A549 (cell line): ENCODE measurements at regions not wholly inside any gene's neighbourhood (a gene's known extent, or its start where the extent isn't known, plus 50 kb on each side); places are given as distances from the start of the nearest gene placed in this dataset.

ENCODE experiments used
- ATAC-seq, 2 experiments: fragments of 200-7000 bp in 1 of 2; fragments of >200 bp in 1 of 2; cut with Nextera tagmentation in 1 of 2; cut with Tn5 transposase in 1 of 2; 3 replicates each; pipeline versions ENCODE4 v1.8.0 to v1.9.1; 2018 to 2020; ENCODE audit warnings: mild to moderate bottlenecking in 1 of 2, moderate library complexity in 1 of 2
- CTCF ChIA-PET: fragments of 300-600 bp; sonication (Branson Sonifier 250); formaldehyde crosslinking; extraction: SDS; loops from one replicate; lab custom pipeline; 2021; ENCODE audit warnings: antibody characterized with exemption, inconsistent platforms; lab: Yijun Ruan, JAX
- POLR2A ChIA-PET: fragments of 350-600 bp; formaldehyde crosslinking; extraction: SDS; loops from one replicate; lab custom pipeline; 2021; ENCODE audit warnings: antibody characterized with exemption, inconsistent platforms; lab: Yijun Ruan, JAX
- DNase-seq, 2 experiments: peaks; one replicate each; pipeline versions ENCODE4 v3.0.0 to v3.0.0-alpha.2; 2011 to 2016; ENCODE audit warnings: low read depth in 1 of 2, low spot score in 1 of 2
- FAIRE-seq: peaks from 2 replicates; lab custom pipeline; 2011; peaks lifted over from hg19 to GRCh38; lab: Jason Lieb, UNC
- H3K27ac ChIP-seq, 2 experiments: fragments of >200 bp; sonication (Bioruptor Twin); formaldehyde crosslinking; 3 replicates each; pipeline ENCODE4 v1.5.1; 2016 to 2017
- H3K4me1 ChIP-seq: fragments of >200 bp; sonication (Bioruptor Twin); formaldehyde crosslinking; 3 replicates; pipeline ENCODE4 v1.6.1; 2016
- H3K4me2 ChIP-seq: fragments of >200 bp; sonication (Bioruptor Twin); formaldehyde crosslinking; 3 replicates; pipeline ENCODE4 v1.6.1; 2016
- H3K4me3 ChIP-seq: fragments of >200 bp; sonication (Bioruptor Twin); formaldehyde crosslinking; 3 replicates; pipeline ENCODE4 v1.5.1; 2016
- H3K9me3 ChIP-seq: fragments of >200 bp; sonication (Bioruptor Twin); formaldehyde crosslinking; 3 replicates; pipeline ENCODE4 v1.6.1; 2016
- CBX2 ChIP-seq: fragments of 200-600 bp; sonication (generic); IDR thresholded peaks from 2 replicates; pipeline ENCODE4 v1.6.1; 2016; ENCODE audit warnings: low read depth, mild to moderate bottlenecking, borderline replicate concordance
- CEBPB ChIP-seq, 2 experiments: fragments of >200 bp in 1 of 2; sonication (Bioruptor Twin) in 1 of 2; formaldehyde crosslinking in 1 of 2; IDR thresholded peaks; 2 replicates each; pipeline ENCODE4 v1.6.1; 2012 to 2016
- CTCF ChIP-seq: fragments of >200 bp; sonication (Bioruptor Twin); formaldehyde crosslinking; IDR thresholded peaks from 3 replicates; pipeline ENCODE4 v1.5.1; 2016
- FOSB ChIP-seq: fragments of 250-450 bp; sonication (Bioruptor Pico); IDR thresholded peaks from 2 replicates; pipeline ENCODE4 v1.5.0; 2020; ENCODE audit warnings: mild to moderate bottlenecking, moderate library complexity
- JUNB ChIP-seq: fragments of >200 bp; sonication (Bioruptor Twin); formaldehyde crosslinking; IDR thresholded peaks from 2 replicates; pipeline ENCODE4 v1.6.1; 2016
- KDM1A ChIP-seq: fragments of 200-600 bp; sonication (generic); IDR thresholded peaks from 2 replicates; pipeline ENCODE4 v1.6.1; 2016; ENCODE audit warnings: low read depth, mild to moderate bottlenecking
- MAFK ChIP-seq: fragments of 450-650 bp; IDR thresholded peaks from 2 replicates; pipeline ENCODE4 v1.6.1; 2014; ENCODE audit not compliant: partially characterized antibody
- MAZ ChIP-seq: fragments of 150-350 bp; IDR thresholded peaks from 2 replicates; pipeline ENCODE4 v1.6.1; 2014; ENCODE audit warnings: antibody characterized with exemption, low read depth, low read length, borderline replicate concordance
- NFE2L2 ChIP-seq: fragments of 150-350 bp; conservative IDR thresholded peaks from 2 replicates; pipeline ENCODE4 v1.6.1; 2014; ENCODE audit warnings: low read length
- NPAS2 ChIP-seq: fragments of 250-450 bp; sonication (Bioruptor Pico); IDR thresholded peaks from 2 replicates; pipeline ENCODE4 v1.8.0; 2022; ENCODE audit warnings: mild to moderate bottlenecking, moderate library complexity, borderline replicate concordance
- PHF8 ChIP-seq: fragments of 200-600 bp; sonication (generic); IDR thresholded peaks from 2 replicates; pipeline ENCODE4 v1.6.1; 2016; ENCODE audit warnings: low read depth, mild to moderate bottlenecking, antibody characterized with exemption, moderate library complexity, borderline replicate concordance
- POLR2A ChIP-seq: IDR thresholded peaks from 2 replicates; pipeline ENCODE4 v1.6.1; 2012; ENCODE audit warnings: mild to moderate bottlenecking, low read length
- POLR2AphosphoS2 ChIP-seq: conservative IDR thresholded peaks from 2 replicates; pipeline ENCODE4 v1.6.1; 2012; ENCODE audit warnings: low read length, improper control_type of control experiment, inconsistent platforms
- RCOR1 ChIP-seq: fragments of 150-350 bp; IDR thresholded peaks from 2 replicates; pipeline ENCODE4 v1.6.1; 2014; ENCODE audit warnings: antibody characterized with exemption, low read length, low read depth
- RNF2 ChIP-seq: fragments of 200-600 bp; sonication (generic); IDR thresholded peaks from 2 replicates; pipeline ENCODE4 v1.6.1; 2016; ENCODE audit warnings: low read depth, mild to moderate bottlenecking, antibody characterized with exemption, moderate library complexity, borderline replicate concordance
- TFCP2L1 ChIP-seq: fragments of 250-450 bp; sonication (Bioruptor Pico); IDR thresholded peaks from 2 replicates; pipeline ENCODE4 v1.5.0; 2021; ENCODE audit warnings: mild to moderate bottlenecking
- ZFP36 ChIP-seq: fragments of 450-650 bp; IDR thresholded peaks from 2 replicates; pipeline ENCODE4 v1.6.1; 2014; ENCODE audit warnings: borderline replicate concordance; ENCODE audit not compliant: partially characterized antibody
- ZNF302 ChIP-seq: fragments of 250-450 bp; sonication (Bioruptor Pico); IDR thresholded peaks from 2 replicates; pipeline ENCODE4 v1.9.0; 2021; ENCODE audit warnings: inconsistent platforms, mild to moderate bottlenecking, moderate library complexity
- ZSCAN20 ChIP-seq: fragments of 250-450 bp; sonication (Bioruptor Pico); IDR thresholded peaks from 2 replicates; pipeline ENCODE4 v1.8.0; 2022; ENCODE audit warnings: mild to moderate bottlenecking, moderate library complexity
- WGBS: methylation state at CpG from one replicate; pipeline ENCODE4 v1.1.6; 2017; ENCODE audit errors: missing lambda C conversion rate; 5-methylcytosine and 5-hydroxymethylcytosine counted together
- TF ChIP-seq, protein P1 (sequence below): IDR thresholded peaks from 2 replicates; pipeline ENCODE4 v1.6.1; 2012
- TF ChIP-seq, protein P2 (sequence below): fragments of >200 bp; sonication (Bioruptor Twin); formaldehyde crosslinking; IDR thresholded peaks from 3 replicates; pipeline ENCODE4 v1.6.1; 2016
- TF ChIP-seq, protein P3 (sequence below): fragments of 200-600 bp; sonication (generic); IDR thresholded peaks from 2 replicates; pipeline ENCODE4 v1.6.1; 2016; ENCODE audit warnings: antibody characterized with exemption, mild to moderate bottlenecking, moderate library complexity

GRCh38 chr4:181608181-181608580 is 635.0 kb upstream of the TENM3 start:
- POLR2A ChIA-PET = no interaction called here
- Histone ChIP-seq H3K4me2 (no peak overlapping the region), H3K4me3 (no peak overlapping the region), H3K9me3 (no peaks in the 10 kb centered on the region), H3K27ac (no peak overlapping the region), H3K4me1 (no peaks in the 10 kb centered on the region)
- WGBS = 0% methylated on average over 2 of the region's 2 CpGs
- no peak for DNase-seq
- CTCF ChIA-PET = no interaction called here
- no peak for ATAC-seq
- TF ChIP-seq CTCF = no peak
- TF ChIP-seq TFCP2L1 (CRISPR knock-in tag) = no peak
- no peak for TF ChIP-seq CBX2
- no peak for TF ChIP-seq RNF2
- no peak for TF ChIP-seq JUNB
- TF ChIP-seq RCOR1 = no peak
- no peak for TF ChIP-seq NFE2L2
- TF ChIP-seq, protein P1, sequence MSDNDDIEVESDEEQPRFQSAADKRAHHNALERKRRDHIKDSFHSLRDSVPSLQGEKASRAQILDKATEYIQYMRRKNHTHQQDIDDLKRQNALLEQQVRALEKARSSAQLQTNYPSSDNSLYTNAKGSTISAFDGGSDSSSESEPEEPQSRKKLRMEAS = no peak
- TF ChIP-seq ZFP36 = no peak
- TF ChIP-seq, protein P2, sequence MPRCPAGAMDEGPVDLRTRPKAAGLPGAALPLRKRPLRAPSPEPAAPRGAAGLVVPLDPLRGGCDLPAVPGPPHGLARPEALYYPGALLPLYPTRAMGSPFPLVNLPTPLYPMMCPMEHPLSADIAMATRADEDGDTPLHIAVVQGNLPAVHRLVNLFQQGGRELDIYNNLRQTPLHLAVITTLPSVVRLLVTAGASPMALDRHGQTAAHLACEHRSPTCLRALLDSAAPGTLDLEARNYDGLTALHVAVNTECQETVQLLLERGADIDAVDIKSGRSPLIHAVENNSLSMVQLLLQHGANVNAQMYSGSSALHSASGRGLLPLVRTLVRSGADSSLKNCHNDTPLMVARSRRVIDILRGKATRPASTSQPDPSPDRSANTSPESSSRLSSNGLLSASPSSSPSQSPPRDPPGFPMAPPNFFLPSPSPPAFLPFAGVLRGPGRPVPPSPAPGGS = no peak
- FAIRE-seq = no peak

DNA sequence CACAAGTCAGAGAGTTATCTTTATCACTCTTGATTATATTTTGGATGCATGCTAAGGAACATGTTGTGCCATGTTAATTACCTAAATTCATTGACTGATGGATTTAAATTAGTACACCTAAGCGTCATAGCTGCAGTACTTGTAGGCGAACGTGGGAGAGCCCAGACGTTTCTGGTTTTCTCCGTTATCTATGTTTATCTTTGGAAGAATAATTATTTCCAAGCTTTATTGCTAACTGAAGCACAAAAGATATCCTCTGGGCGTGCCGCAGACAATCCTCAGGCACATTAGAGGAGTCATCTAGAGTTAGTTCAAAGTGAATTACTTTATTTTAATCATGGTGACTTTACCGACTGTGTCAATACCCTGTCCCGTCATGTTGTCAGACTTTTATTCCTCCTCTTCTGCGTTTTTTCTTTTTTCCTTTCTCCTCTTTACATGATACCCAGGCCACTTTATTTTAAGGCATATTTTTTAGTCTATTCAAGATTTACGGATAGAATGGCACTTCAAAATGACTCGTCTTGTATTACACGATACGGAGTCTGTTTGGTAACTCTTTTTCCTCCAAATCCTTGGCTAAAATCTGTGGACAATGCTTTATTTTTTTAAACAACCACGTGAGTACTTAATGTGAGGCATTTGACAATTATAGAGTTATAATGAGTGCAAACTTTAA is 632.0 kb upstream of the TENM3 start:
- no peak overlapping the region for H3K4me3 ChIP-seq
- CTCF ChIA-PET = no interaction called here
- DNase-seq (no peak), FAIRE-seq (no peak), ATAC-seq (no peak)
- no peak for TF ChIP-seq POLR2AphosphoS2
- POLR2A ChIA-PET = no interaction called here
- H3K4me1 ChIP-seq = no peaks in the 10 kb centered on the region
- no peak overlapping the region for H3K27ac ChIP-seq
- H3K4me2 ChIP-seq = no peak overlapping the region
- 34% methylated on average over 15 of the region's 15 CpGs for WGBS
- no peaks in the 10 kb centered on the region for H3K9me3 ChIP-seq

- FAIRE-seq (no peak), ATAC-seq (no peak), DNase-seq (no peak)
- ChIA-PET POLR2A (no interaction called here), CTCF (interaction anchor here (0.7 kb wide), 1 partner anchor 172 kb away, joined by 4 read pairs; no protein-coding TSS in a partner anchor)
- TF ChIP-seq ZNF302 (CRISPR knock-in tag) = no peak
- TF ChIP-seq, protein P3, sequence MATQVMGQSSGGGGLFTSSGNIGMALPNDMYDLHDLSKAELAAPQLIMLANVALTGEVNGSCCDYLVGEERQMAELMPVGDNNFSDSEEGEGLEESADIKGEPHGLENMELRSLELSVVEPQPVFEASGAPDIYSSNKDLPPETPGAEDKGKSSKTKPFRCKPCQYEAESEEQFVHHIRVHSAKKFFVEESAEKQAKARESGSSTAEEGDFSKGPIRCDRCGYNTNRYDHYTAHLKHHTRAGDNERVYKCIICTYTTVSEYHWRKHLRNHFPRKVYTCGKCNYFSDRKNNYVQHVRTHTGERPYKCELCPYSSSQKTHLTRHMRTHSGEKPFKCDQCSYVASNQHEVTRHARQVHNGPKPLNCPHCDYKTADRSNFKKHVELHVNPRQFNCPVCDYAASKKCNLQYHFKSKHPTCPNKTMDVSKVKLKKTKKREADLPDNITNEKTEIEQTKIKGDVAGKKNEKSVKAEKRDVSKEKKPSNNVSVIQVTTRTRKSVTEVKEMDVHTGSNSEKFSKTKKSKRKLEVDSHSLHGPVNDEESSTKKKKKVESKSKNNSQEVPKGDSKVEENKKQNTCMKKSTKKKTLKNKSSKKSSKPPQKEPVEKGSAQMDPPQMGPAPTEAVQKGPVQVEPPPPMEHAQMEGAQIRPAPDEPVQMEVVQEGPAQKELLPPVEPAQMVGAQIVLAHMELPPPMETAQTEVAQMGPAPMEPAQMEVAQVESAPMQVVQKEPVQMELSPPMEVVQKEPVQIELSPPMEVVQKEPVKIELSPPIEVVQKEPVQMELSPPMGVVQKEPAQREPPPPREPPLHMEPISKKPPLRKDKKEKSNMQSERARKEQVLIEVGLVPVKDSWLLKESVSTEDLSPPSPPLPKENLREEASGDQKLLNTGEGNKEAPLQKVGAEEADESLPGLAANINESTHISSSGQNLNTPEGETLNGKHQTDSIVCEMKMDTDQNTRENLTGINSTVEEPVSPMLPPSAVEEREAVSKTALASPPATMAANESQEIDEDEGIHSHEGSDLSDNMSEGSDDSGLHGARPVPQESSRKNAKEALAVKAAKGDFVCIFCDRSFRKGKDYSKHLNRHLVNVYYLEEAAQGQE = no peak
- TF ChIP-seq CEBPB (IDR thresholded peaks at IDR 0.05) = no peak
- no peak for TF ChIP-seq CBX2
- no peak for TF ChIP-seq MAFK
- no peak for TF ChIP-seq ZSCAN20 (CRISPR knock-in tag)
- TF ChIP-seq POLR2A = no peak
- TF ChIP-seq TFCP2L1 (CRISPR knock-in tag) = no peak
- no peak for TF ChIP-seq KDM1A
- no peak for TF ChIP-seq FOSB (CRISPR knock-in tag)
- TF ChIP-seq MAZ = no peak
- no peak for TF ChIP-seq NPAS2
- TF ChIP-seq PHF8 = no peak
- TF ChIP-seq, protein P2 = no peak
- Histone ChIP-seq H3K9me3 (no peaks in the 10 kb centered on the region), H3K4me2 (no peak overlapping the region), H3K4me1 (no peaks in the 10 kb centered on the region), H3K27ac (no peak overlapping the region), H3K4me3 (no peak overlapping the region)
- WGBS = 0% methylated on average over 8 of the region's 8 CpGs
Measured at GRCh38 chr4:181611946-181612600, 631.1 kb upstream of the TENM3 start.
